Renal cortex interstitium (tissue), 11 donors: ENCODE measurements at regions not wholly inside any gene's neighbourhood (a gene's known extent, or its start where the extent isn't known, plus 50 kb on each side); places are given as distances from the start of the nearest gene placed in this dataset.

Source experiments
- DNase-seq, 11 donors: peaks; one replicate each; pipeline ENCODE4 v3.0.0-alpha.2; 2013; ENCODE audit warnings: low read depth in 9 of 11, low spot score in 4 of 11; ENCODE audit errors: extremely low read depth in 1 of 11

DNA sequence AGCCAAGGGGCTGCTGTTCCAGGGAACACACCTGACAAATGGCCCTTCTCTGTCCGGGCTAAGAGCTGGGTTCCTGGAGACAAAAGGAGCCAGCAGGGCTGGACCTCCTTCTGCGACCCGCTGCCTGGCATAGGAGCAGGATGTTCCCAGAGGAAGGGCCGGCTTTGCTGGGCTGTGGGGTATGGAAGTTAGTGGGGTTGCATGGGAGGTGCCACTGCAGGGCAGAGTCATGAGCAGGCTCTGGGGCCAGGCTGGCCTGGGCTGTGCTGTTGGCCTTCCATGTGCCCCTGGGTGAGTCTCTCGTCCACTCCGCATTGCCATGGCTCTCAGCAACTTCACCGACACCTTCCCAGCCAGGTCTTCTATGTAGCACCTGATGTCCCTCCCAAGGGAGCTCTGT is 507.6 kb downstream of the PTPRU start:
- DNase-seq = no peak

DNA sequence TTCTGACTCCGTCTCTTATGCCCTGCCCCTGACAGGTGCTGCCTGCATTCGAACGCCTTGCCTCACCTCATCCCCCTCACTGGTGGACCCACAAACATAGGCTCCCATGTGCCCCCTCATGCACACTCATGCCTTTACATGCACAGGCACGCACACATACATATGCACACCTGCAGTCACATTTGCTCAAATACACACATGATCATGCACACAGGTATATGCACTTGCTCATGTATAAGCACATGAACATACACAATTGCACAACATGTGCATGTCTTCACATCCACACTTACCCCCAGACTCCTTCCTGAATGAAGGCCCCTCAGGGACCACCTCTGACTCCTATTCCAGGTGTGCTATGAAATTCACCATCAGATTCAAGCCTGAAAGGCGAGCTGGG is 506.9 kb downstream of the PTPRU start:
- DNase-seq = no peak

DNA sequence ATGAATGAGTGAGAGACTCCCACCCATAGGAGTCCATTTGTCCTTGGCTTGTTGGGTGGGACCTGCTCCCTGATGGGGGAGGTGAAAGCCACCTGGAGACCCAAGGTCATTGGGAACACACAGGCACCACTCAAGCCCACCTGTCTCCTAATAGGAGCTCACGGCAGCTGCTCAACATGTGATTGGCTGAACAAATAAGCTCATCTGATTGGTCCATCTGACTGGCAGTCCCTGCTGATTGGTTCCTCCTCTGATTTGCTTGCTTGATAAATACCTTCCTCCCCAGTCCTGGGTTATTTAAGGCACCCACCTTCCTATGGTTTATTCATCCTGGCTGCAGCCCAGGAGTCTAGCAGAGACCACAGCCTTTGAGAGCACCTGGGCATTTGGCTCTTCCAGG is 502.9 kb downstream of the PTPRU start:
- DNase-seq = no peak

DNA sequence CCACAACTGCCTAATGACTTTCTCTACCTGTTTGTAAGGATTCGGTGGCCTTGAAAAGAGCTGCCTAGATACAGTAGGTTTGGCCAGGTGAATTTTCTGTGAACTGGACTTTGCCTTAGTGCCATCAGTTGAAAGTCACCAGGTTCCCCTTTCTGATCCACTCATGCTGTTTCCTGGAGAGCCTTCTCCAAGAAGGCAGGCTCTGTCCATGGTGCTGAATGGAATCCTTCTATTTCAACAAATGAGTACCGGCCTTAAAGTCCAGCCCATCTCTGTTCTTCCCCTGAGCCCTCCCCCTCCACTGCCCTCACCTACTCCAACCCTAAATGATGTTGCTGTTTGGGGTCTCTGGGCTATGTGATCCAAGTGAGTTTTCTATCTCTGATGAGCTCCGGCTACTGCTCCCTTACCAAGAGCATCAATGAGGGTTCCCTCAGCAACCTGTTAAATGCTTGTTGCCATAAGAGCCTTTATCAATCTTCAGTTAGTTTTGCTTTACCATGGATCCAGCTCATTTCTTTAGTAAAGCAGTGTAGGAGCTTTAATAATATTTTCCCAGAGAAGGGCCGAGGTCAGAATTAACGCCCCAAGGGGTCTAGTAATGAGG is 500.4 kb downstream of the PTPRU start:
- DNase-seq = peak; percentile 50 to 79 (median 60)

DNA sequence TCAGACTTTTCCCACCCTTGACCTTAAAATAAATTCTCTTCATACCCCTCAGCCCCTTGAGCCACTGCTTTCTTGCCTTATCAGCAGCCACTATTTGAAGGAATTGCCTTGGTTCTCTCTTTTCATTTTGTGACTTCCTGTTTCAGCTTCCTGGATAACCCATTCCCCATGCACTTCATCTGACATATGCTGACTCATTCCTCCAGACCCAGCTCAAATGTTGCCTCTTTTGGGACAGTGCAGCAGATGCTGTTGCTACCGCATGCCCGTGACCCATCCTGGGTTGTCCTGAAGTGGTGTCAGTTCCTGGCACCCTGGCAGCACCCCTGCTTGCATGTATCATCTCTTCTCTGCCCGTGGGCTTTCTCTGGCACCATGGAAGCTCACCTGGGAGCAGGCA is 496.1 kb downstream of the PTPRU start:
- no peak for DNase-seq

DNA sequence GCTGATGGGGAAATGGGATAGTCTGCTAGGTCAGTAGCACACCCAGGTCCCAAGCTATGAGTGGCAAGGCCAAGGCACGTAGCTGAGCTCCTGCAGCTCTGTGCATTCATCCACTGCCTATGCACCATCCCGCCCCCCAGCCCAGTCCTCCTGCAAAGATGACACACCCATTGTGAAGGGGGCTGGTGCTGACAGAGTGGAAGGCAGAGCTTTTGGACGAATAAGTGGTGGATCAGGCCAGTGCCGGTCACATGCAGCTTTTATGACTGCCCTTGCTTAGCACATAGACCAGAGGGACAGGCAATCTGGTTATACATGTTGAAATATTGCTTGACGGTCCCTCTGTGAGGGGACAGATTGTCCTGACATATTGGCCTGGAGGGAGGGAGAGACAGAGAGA is 494.3 kb downstream of the PTPRU start:
- no peak for DNase-seq

DNA sequence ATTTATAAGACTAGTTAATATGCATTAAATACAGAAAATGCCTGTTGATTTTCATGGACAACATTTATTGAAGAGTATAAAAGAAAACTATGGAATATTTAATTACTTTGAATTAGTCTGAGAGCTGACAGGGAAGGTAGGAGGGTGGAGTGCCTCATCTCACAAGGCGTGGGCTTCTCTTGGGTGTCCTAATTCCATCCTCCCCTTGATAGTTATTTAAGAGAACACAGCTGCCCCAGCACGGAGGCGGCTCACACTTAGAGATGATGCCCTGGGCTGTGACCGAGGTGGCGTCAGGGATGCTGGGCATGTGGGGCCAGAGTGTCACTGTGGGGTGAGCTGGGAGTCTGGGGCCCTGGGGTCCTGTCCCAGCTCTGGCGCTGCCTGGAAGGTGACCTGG is 493.0 kb downstream of the PTPRU start:
- DNase-seq = no peak

DNA sequence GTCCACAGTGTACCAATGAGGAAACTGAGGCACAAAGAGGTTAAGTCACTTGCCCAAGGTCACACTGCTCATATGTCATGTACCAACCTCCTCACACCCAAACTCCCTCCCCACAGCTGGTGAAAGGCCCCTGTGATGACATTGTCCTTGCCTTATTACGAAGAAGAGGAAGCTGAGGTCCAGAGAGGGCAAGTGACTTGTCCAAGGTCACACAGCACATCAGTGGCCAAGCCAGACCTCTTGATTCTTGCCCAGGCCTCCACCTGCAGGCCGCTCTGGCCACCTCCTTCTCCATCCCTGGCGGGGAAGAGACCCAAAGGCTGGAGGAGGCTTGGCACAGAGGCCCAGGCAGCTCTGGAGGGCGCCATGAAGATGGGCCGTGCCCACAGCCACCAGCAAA is 492.4 kb downstream of the PTPRU start:
- DNase-seq = no peak

DNA sequence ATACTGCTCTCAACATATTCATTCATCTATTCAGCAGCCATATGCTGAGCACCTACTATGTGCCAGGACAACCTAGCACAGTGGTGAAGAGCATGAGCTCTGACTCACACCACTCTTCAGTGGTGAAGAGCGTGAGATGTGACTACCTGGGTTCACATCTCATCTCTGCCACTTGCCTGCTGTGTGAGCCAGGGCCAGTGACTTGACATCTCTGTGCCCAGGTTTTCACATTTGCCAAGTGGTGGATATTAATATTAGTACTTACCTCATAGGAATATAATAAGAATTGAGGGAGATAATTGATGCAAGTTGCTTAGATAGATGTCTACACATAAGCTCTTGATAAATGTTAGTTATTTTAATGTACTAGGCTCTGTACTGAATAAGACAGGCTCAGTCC is 488.9 kb downstream of the PTPRU start:
- no peak for DNase-seq

DNA sequence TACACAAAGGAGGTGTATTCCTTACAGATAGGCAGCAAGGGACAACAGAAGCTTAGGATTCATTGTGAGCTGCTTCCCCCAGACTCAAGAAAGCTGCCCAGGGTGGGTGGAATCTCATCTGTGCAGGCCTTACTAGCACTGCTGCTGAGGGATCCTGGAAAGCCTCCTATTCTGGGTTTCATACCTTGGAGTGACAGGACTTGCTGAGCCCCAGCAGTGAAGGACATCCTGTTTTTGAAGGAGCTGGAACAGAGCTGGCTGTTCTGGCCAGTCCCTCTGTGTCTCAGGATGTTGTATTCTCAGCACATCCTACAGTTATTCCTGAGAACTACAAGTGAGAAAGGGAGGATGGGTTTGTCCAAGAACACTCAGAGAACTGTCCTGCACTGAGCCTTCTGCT is 486.3 kb downstream of the PTPRU start:
- no peak for DNase-seq

DNA sequence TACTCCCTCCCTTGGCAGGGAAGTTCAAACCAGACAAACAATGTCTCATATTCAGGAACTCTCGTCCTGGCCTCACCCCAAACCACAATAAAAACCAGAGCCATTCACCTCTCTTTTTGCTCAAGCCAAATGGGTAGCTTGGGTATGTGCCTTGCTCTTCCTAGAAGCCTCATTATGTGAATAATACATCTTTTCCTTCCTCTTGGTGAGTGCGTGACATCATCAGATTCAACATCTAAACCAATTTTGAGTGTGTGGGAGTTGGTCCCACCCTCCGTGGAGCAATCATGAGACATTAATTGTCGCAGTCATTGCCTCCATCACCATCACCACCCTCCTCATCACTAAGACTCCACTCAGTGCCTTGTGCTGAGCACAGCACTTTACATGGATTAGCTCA is 482.9 kb downstream of the PTPRU start:
- no peak for DNase-seq

DNA sequence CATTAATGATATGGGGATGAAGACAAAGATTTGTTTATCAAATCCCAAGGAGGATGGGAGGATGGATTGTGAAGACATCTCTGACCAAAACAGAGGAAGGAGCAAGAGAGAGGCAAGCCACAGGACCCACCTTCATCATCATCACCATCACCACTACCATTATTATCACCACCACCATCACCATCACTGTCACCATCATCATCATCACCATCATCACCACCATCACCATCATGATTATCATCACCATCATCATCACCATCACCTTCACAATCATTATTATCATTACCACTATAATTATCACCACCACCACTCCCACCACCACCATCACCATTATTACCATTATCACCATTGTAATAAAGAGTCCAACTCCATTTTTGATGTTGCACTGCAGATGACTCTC is 482.5 kb downstream of the PTPRU start:
- DNase-seq = no peak

DNA sequence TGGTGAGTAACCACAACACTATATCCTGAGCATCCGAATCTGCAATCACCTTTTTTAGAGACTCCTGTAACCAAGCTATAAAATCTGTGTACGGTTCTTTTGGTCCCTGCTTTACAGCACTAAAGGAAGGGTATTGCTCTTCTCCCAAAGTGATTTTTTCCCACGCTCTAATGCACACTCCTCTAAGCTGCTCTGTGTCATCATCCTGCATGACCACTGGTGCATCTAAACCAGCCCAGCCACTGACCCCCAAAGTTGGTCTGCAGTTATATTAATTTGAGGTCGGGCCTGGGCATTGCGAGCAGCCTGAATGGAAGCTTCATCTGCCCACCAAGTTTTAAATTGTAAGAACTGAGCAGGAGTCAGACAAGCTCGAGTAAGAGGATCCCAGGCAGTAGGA is 480.0 kb downstream of the PTPRU start:
- no peak for DNase-seq

DNA sequence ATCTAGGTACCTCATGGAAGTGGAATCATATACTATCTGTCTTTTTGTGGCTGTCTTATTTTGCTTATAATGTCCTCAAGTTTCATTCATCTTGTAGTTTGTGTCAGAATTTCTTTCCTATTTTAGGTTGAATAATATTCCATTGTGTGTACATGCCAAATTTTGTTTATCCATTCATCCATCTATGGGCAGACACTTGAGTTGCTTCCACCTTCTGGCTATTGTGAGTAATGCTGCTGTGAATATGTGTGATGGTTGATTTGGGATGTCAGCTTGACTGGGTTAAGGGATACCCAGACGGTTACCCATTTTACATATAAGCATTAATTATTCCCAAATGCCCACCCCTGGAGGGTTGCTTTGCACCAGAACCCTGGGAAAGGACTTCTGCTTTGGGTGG is 477.5 kb downstream of the PTPRU start:
- DNase-seq = no peak

DNA sequence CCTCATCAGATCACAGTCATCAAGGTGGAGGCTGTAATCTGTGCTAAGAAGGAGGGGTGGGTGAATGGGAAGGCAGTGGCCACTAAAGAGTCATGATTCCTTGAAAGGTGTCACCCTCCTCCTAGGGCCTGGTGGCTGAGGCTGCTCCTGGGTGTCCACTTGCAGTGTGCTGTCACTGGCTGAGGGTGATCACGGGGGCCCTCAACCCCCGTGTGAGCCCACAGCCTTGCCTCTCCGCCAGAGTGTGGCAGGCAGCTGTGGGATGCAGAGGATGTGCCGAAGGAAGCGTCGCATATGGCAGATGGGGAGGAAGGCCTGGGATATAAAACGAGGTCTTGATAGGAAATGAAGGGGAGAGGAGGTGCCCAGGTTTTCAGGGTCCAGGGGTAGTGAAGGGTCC is 476.5 kb downstream of the PTPRU start:
- DNase-seq = no peak

DNA sequence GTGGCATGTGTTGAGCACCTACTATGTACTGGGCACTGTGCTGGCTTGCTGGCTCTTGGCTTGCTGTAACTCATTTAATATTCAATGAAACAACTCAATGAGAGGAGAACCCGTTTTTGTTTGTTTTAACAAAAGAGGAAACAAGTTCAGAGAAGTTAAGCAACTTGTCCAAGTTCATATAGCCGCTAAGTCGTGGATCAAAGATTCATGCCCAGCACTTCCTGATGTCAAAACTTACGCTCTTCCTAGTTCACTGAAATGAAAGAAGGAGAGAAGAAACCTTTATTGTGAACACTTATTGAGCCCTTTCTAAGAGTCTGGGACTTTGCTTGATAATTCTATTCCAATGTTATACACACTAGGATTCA is 475.9 kb downstream of the PTPRU start:
- DNase-seq = no peak

DNA sequence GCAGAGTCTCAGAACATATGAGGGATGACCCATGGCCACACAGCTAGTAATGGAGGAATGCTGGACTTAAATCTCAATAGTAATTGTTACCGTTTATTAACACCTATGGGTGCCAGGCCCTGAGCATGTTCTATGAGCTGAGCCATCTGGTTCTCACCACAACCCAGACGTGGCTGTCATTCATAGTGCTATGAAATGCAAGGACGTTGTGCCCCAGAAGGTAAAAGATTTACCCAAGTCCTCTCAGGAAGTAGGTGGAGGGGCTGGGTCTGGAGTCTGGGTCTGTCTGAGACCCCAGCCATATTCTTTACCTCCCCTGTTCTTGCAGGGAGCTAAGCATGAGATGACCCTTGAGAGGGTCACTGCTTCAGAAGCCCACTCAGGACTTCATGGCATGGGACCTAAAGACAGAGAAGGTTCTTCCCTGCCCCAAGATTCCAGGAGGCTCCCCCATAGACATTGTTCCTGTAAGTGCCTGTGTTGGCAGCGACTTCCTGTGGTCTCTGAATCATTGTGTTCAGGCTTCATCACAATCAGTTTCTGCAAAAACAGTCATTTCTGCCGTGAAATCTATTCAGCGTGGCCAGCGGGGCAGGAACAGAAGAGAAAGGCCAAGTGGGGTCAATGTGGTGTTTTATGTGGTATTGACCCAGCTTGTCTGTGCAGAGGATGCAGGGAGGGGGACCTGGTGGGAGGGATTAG is 475.4 kb downstream of the PTPRU start:
- no peak for DNase-seq

DNA sequence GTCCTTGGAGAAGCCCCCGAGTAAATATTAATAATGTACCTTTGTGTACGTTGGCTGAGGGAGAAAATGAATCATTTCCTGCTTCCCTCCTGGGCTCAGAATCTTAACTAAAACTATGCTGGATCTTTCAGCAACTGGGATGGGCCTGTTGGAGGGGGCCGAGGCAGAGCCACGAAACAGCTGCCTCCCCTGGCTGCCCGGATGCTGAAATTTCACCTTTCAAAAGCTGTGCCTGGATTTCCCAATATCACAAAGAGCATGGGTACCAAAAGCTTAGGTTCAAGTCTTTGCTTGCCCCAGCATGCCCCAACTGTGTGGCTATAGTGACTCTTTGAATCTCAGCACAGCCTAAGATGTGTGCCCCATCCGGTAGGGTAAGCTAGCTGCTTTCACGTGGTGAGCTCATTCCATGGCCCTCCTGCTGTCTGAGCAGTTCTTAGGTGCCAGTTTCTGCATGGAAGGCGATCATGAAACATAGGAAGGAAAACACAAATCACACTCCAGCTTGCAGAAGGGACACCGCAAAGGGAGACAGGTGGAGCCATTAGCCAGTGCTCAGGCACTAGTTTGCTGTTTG is 473.5 kb downstream of the PTPRU start:
- no peak for DNase-seq

DNA sequence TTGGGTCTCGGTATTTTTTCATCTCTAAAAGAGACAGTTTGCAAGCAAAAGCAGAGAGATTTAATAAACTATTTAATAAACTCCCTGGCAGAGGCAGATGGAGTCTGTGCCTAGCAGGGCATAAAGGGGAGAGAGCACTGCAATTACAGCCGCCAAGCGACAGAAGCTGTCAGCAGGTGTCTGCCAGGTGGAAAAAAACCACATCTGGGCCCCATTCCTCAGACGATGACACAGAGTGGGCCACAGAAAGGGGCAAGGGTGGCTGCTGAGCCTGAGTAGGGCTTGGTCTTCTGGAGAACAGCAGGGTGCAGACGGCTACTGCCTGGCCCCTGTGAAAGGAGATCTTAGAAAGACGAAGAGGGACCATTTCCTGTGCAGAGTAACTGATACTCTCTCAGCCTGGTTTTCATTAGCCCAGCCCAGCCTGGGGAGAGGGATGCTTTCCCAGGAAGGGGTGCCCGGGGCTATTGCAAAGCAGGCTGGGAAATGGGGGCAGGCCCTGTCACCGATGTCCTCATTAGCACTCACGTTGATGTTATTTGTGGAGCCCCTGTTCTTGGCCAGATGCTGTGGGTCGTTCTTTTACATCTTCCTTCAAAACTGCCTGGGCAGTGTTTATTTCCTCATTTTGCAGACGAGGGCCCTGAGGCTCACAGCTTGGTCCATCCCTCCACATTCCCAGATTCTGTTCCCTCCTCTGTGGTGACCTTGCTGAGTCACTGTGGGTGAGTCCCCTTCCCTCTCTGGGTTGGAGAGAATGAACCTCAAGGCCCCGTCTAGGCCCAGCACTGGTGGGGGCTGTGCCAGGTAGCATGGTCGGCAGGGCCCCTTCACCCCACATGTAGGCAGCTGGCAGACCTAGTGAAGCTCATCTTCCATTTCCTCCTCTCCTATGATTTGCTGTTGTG is 472.7 kb downstream of the PTPRU start:
- DNase-seq = no peak

DNA sequence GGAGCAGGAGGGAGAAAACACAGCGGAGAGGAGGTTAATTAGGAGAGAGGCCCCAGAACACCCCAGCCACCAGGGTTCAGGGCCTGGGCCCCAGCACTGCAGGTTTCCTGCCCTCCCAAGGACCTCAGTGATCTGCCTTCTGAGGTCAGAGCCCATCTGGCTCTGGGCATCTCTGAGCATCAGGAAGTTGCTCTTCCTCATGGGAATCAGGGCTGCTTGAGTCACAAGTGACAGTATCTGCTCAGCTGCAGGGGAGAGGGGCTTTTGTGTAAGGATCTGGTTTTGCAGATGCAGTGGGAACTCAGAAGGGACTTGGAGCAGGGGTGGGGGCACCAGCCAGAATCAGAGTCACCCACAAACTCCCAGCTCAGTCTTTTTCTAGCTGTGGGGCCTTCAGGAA is 472.1 kb downstream of the PTPRU start:
- DNase-seq = no peak
